ENCODE measurements at regions not wholly inside any gene's neighbourhood (a gene's known extent, or its start where the extent isn't known, plus 50 kb on each side); places are given as distances from the start of the nearest gene placed in this dataset.

DNA sequence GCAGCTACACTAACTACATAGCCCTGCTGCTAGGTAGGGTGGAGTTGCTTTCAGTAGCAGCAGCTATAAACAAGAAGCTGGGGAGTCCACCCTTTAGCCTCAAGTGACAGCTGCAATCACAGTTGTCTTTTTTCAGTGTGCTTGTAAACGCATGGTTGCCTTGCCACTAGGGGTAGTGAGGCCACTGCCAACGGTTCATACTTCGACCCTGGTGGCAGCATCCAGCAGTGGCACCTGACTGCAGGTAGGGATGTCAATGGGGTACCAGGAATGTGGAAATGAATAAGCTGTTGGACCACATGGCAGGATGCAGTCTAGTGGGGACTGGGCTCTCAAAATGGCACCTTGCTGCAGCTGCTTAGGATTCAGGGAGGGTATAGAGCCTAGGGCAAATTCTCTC, 367.2 kb downstream of the RASEF start:
- TF ChIP-seq CTCF (IDR thresholded peaks at IDR 0.05): no peak

DNA sequence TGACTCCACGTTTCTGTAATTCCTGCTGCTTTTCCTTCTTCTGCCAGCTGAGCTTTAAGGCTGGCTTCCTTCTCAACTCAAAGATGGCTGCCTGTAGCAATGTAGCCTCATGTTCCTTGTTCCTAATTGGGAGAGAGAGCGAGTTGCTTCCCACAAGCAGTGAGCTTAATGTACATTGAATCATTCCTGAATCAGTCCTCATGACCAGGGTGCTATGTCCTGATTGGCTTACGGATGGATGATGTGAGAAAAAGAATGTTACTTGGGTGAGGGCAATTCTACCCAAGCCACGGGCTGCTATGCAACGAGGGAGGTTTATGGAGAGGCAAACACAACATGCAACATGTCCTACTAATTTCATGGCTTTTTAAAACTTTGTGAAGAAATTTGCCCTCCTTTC, 356.2 kb downstream of the RASEF start:
- TF ChIP-seq CTCF (IDR thresholded peaks at IDR 0.05): no peak

DNA sequence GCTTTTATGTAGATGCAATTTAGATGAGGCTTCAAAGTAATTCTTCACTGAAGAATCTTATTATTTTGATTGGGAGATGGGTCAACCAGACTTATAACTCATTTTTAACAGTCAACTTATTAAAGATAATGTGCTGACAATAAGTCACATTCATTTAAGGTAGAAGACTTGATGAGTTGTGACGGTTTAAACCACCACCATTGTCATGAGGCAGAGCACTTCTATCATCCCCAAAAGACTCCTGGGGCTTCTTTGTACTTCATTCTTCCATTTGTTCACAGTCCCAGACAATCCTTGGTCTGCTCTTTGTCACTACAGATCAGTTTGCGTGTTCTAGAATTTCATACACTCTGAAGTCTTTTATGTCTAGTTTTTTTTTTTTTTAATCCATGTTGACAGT, 346.1 kb downstream of the RASEF start:
- TF ChIP-seq CTCF (IDR thresholded peaks at IDR 0.05): no peak

GRCh38 chr9:82720515-82720914, 342.4 kb downstream of the RASEF start:
- TF ChIP-seq CTCF (IDR thresholded peaks at IDR 0.05): no peak

DNA sequence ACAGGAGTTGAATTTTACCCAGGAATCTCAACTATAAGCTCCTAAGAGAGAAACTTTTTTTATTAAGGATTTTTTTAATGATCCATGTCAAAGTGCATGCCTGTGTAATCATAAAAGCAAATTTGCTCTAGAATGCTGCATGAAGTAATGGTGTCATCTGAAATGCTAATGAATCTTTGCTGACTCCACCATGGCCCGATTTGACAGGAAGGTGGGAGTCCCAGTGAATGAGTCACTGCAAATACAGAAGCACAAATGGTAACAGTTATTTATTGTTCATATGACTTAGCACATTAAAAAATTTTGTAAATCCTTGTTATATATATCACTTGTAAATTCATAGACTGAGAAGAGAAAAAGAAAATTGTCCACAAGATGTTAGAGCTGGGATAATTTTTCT, 341.3 kb downstream of the RASEF start:
- TF ChIP-seq CTCF (IDR thresholded peaks at IDR 0.05): no peak

DNA sequence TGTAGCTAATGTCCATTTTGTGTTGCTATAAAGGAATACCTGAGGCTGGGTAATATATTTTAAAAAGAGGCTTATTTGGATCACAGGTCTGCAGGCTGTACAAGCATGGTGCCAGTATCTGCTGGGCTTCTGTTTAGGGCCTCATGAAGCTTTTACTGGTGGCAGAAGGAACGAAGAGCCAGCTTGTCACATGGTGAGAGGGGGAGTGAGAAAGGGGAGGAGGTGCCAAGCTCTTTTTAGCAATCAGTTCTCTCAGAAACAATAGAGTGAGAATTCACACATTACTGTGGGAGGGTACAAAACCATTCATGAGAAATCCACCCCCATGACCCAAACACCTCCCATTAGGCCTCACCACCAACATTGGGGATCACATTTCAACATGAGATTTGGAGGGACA, 340.9 kb downstream of the RASEF start:
- no peak for TF ChIP-seq CTCF (IDR thresholded peaks at IDR 0.05)

GRCh38 chr9:82722561-82722960, 340.4 kb downstream of the RASEF start:
- TF ChIP-seq CTCF (IDR thresholded peaks at IDR 0.05): no peak
